Progenitor cell of endocrine pancreas (in vitro differentiated cells): ENCODE measurements at regions not wholly inside any gene's neighbourhood (a gene's known extent, or its start where the extent isn't known, plus 50 kb on each side); places are given as distances from the start of the nearest gene placed in this dataset.

ENCODE experiments used
- DNase-seq: peaks from one replicate; pipeline ENCODE4 v3.0.0; 2021; ENCODE audit warnings: low spot score; ENCODE audit not compliant: unreplicated experiment
- H3K27ac Mint-ChIP-seq: 2 replicates; pipeline ENCODE4 v1.8.0; 2021; ENCODE audit warnings: mild to moderate bottlenecking, moderate library complexity, mixed read lengths
- H3K27me3 Mint-ChIP-seq: 2 replicates; pipeline ENCODE4 v1.8.0; 2021; ENCODE audit warnings: mixed read lengths
- H3K36me3 Mint-ChIP-seq: 2 replicates; pipeline ENCODE4 v1.8.0; 2022; ENCODE audit warnings: mixed read lengths; ENCODE audit not compliant: insufficient read depth
- H3K4me1 Mint-ChIP-seq: 2 replicates; pipeline ENCODE4 v1.8.0; 2021; ENCODE audit warnings: low read depth, mixed read lengths
- H3K4me3 Mint-ChIP-seq: 2 replicates; pipeline ENCODE4 v1.8.0; 2021; ENCODE audit warnings: low read depth, mild to moderate bottlenecking, moderate library complexity, mixed read lengths
- H3K9me3 Mint-ChIP-seq: 2 replicates; pipeline ENCODE4 v1.8.0; 2021; ENCODE audit warnings: low read depth, mixed read lengths
- CTCF ChIP-seq: fragments of 200-600 bp; sonication (generic); IDR thresholded peaks from one replicate; pipeline ENCODE4 v1.5.0; 2021; ENCODE audit warnings: antibody characterized with exemption, mild to moderate bottlenecking; ENCODE audit not compliant: unreplicated experiment

- H3K4me3 Mint-ChIP-seq, result no peak overlapping the region
- DNase-seq, result no peak
- H3K4me1 Mint-ChIP-seq, result peaks cover 7% of the 10 kb centered on the region
- no peak overlapping the region for H3K27ac Mint-ChIP-seq
- H3K27me3 Mint-ChIP-seq, result no peaks in the 10 kb centered on the region
- no peaks in the 10 kb centered on the region for H3K9me3 Mint-ChIP-seq
- TF ChIP-seq CTCF, result no peak
- no peaks in the 10 kb centered on the region for H3K36me3 Mint-ChIP-seq
These were observed 117.2 kb upstream of the RGMB start for GRCh38 chr5:98656125-98656795.

GRCh38 chr5:98656796-98657195 lies 116.7 kb upstream of the RGMB start:
- Mint-ChIP-seq H3K27ac (no peak overlapping the region), H3K27me3 (no peaks in the 10 kb centered on the region), H3K4me3 (no peak overlapping the region), H3K4me1 (peaks cover 7% of the 10 kb centered on the region), H3K36me3 (no peaks in the 10 kb centered on the region), H3K9me3 (no peaks in the 10 kb centered on the region)
- no peak for TF ChIP-seq CTCF
- no peak for DNase-seq

- Mint-ChIP-seq H3K27me3 (no peaks in the 10 kb centered on the region), H3K27ac (no peak overlapping the region), H3K36me3 (no peaks in the 10 kb centered on the region), H3K9me3 (no peaks in the 10 kb centered on the region), H3K4me3 (no peak overlapping the region), H3K4me1 (peaks cover 7% of the 10 kb centered on the region)
- TF ChIP-seq CTCF, result no peak
- no peak for DNase-seq
These were observed 115.9 kb upstream of the RGMB start for GRCh38 chr5:98657559-98657958.

GRCh38 chr5:98663521-98663920 lies 109.9 kb upstream of the RGMB start:
- Mint-ChIP-seq H3K4me1 (peaks cover 3% of the 10 kb centered on the region), H3K9me3 (no peaks in the 10 kb centered on the region), H3K27me3 (no peaks in the 10 kb centered on the region), H3K36me3 (no peaks in the 10 kb centered on the region), H3K4me3 (no peak overlapping the region), H3K27ac (no peak overlapping the region)
- no peak for TF ChIP-seq CTCF
- no peak for DNase-seq

GRCh38 chr5:98664736-98665135 lies 108.7 kb upstream of the RGMB start:
- Mint-ChIP-seq H3K27ac (no peak overlapping the region), H3K27me3 (no peaks in the 10 kb centered on the region), H3K9me3 (no peaks in the 10 kb centered on the region), H3K4me3 (no peak overlapping the region), H3K4me1 (peaks cover 3% of the 10 kb centered on the region), H3K36me3 (no peaks in the 10 kb centered on the region)
- TF ChIP-seq CTCF, result no peak
- no peak for DNase-seq
